A673 (cell line): ENCODE measurements at regions not wholly inside any gene's neighbourhood (a gene's known extent, or its start where the extent isn't known, plus 50 kb on each side); places are given as distances from the start of the nearest gene placed in this dataset.

Experiments
- BruUV-seq: library from RNA; stranded (reverse); fragments of 400-500 nt; replicated peaks from 2 replicates; lab custom pipeline; 2021; lab: Mats Ljungman, UMichigan
- CTCF ChIA-PET: fragments of 300-600 bp; sonication (Branson Sonifier 250); formaldehyde crosslinking; loops from one replicate; lab custom pipeline; 2022; ENCODE audit warnings: antibody characterized with exemption; lab: Charles Lee
- POLR2A ChIA-PET: fragments of 300-600 bp; sonication (Branson Sonifier 250); formaldehyde crosslinking; loops from one replicate; lab custom pipeline; 2022; ENCODE audit warnings: antibody characterized with exemption; ENCODE audit not compliant: low non-redundant PET; lab: Charles Lee
- DNase-seq: peaks from one replicate; pipeline ENCODE4 v3.0.0-alpha.2; 2015; ENCODE audit warnings: low spot score
- H3K27ac ChIP-seq: fragments of 200-600 bp; sonication (generic); 2 replicates; pipeline ENCODE4 v1.5.1; 2016; ENCODE audit warnings: mixed run types, low read depth, mild to moderate bottlenecking, mixed read lengths, antibody characterized with exemption, low read length; ENCODE audit not compliant: poor library complexity, severe bottlenecking
- H3K27me3 ChIP-seq: fragments of 200-600 bp; sonication (generic); replicated peaks from 2 replicates; pipeline ENCODE4 v1.6.1; 2017; ENCODE audit warnings: mixed run types, low read depth, mild to moderate bottlenecking, mixed read lengths, antibody characterized with exemption, low read length; ENCODE audit not compliant: insufficient read depth, poor library complexity
- H3K36me3 ChIP-seq: fragments of 200-600 bp; sonication (generic); 2 replicates; pipeline ENCODE4 v1.6.1; 2016; ENCODE audit warnings: mixed run types, mild to moderate bottlenecking, mixed read lengths, antibody characterized with exemption, low read length; ENCODE audit not compliant: insufficient read depth, poor library complexity, severe bottlenecking
- H3K4me1 ChIP-seq: fragments of 200-600 bp; sonication (generic); 2 replicates; pipeline ENCODE4 v1.6.1; 2017; ENCODE audit warnings: mixed run types, mild to moderate bottlenecking, mixed read lengths, antibody characterized with exemption, low read length; ENCODE audit not compliant: insufficient read depth, poor library complexity, severe bottlenecking
- H3K4me3 ChIP-seq: fragments of 200-600 bp; sonication (generic); 2 replicates; pipeline ENCODE4 v1.5.1; 2016; ENCODE audit warnings: low read depth, mixed run types, mild to moderate bottlenecking, mixed read lengths, low read length; ENCODE audit not compliant: poor library complexity, severe bottlenecking
- H3K9me3 ChIP-seq: fragments of 200-600 bp; sonication (generic); 2 replicates; pipeline ENCODE4 v1.6.1; 2016; ENCODE audit warnings: mixed run types, low read depth, mild to moderate bottlenecking, mixed read lengths, antibody characterized with exemption, low read length; ENCODE audit not compliant: poor library complexity, severe bottlenecking
- EZH2 ChIP-seq: fragments of 200-600 bp; sonication (generic); IDR thresholded peaks from 2 replicates; pipeline ENCODE4 v1.6.1; 2017; ENCODE audit warnings: borderline replicate concordance, low read depth, mild to moderate bottlenecking, mixed read lengths, antibody characterized with exemption, low read length; ENCODE audit not compliant: poor library complexity, severe bottlenecking
- intact Hi-C: fragments of 100-400 bp; cut with micrococcal nuclease; formaldehyde crosslinking; loops from one replicate; pipeline ENCODE4 v1.10.0; 2022; ENCODE audit not compliant: unreplicated experiment
- TF ChIP-seq, protein P1 (sequence below): fragments of 300-800, 200-600 bp; sonication (generic); conservative IDR thresholded peaks from 2 replicates; pipeline ENCODE4 v1.5.1; 2017; ENCODE audit warnings: low read depth, mild to moderate bottlenecking, antibody characterized with exemption, low read length, moderate library complexity, mixed read lengths

GRCh38 chr17:65374966-65375365 is 186.5 kb downstream of the AXIN2 start:
- no peak overlapping the region for H3K27ac ChIP-seq
- no peaks in the 10 kb centered on the region for H3K36me3 ChIP-seq
- no peak for TF ChIP-seq EZH2
- TF ChIP-seq, protein P1, sequence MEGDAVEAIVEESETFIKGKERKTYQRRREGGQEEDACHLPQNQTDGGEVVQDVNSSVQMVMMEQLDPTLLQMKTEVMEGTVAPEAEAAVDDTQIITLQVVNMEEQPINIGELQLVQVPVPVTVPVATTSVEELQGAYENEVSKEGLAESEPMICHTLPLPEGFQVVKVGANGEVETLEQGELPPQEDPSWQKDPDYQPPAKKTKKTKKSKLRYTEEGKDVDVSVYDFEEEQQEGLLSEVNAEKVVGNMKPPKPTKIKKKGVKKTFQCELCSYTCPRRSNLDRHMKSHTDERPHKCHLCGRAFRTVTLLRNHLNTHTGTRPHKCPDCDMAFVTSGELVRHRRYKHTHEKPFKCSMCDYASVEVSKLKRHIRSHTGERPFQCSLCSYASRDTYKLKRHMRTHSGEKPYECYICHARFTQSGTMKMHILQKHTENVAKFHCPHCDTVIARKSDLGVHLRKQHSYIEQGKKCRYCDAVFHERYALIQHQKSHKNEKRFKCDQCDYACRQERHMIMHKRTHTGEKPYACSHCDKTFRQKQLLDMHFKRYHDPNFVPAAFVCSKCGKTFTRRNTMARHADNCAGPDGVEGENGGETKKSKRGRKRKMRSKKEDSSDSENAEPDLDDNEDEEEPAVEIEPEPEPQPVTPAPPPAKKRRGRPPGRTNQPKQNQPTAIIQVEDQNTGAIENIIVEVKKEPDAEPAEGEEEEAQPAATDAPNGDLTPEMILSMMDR: no peak
- CTCF ChIA-PET: no interaction called here
- no peaks in the 10 kb centered on the region for H3K9me3 ChIP-seq
- no TSS peak for BruUV-seq
- H3K4me3 ChIP-seq: no peak overlapping the region
- POLR2A ChIA-PET: no interaction called here
- H3K27me3 ChIP-seq: no peaks in the 10 kb centered on the region
- H3K4me1 ChIP-seq: no peaks in the 10 kb centered on the region
- no peak for DNase-seq
- intact Hi-C loops: no loop called here

DNA sequence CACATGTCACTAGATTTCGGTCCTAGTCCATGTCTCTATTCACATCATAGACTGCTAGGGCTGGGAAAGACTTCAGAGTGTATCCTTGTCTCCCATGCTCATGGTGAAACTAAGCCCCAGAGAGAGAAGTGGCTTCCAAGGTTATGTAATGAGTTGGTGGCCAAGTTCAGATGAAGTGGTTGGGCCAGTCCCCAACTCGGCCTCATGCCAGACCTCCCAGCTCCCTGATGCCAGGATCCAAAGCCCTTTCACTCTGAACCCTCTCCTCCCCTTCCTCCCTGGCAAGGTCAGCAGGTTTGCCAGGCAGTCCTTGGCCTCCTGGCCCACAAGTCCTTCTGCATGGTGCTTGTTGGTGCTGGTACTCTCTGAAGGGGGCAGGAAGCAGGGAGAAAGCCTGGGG is 189.7 kb downstream of the AXIN2 start:
- DNase-seq: no peak
- no peaks in the 10 kb centered on the region for H3K36me3 ChIP-seq
- intact Hi-C loops: no loop called here
- ChIA-PET CTCF (no interaction called here), POLR2A (no interaction called here)
- peaks cover 6% of the 10 kb centered on the region for H3K4me1 ChIP-seq
- no peaks in the 10 kb centered on the region for H3K9me3 ChIP-seq
- H3K4me3 ChIP-seq: no peak overlapping the region
- no peaks in the 10 kb centered on the region for H3K27me3 ChIP-seq
- no TSS peak for BruUV-seq
- no peak overlapping the region for H3K27ac ChIP-seq
- TF ChIP-seq, protein P1: no peak

DNA sequence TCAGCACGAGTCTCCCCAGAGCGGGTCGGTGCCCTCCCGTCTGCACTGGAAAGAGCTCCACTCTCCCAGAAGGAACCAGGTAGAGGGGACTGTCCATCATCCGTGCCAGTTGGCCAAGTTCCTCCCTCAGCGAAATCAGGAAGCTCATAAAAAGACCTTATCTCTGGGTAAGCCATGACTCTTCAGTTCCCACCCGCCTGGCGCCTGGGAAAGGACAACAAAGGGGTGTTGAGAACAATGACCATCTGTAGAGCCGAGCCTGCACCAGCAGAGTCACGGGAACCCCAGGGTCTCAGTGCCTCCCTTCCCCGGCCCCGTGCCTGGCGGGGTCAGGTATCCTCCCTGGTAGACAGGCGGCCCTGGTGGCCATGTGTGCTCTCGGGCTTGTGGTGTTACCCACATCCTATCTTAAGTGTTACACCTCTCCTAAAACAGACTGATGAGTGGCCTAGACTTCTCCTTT is 190.7 kb downstream of the AXIN2 start:
- no peak for DNase-seq
- TF ChIP-seq, protein P1: no peak
- TF ChIP-seq EZH2: no peak
- no peak overlapping the region for H3K4me3 ChIP-seq
- H3K9me3 ChIP-seq: no peaks in the 10 kb centered on the region
- no TSS peak for BruUV-seq
- H3K27me3 ChIP-seq: no peaks in the 10 kb centered on the region
- no peak overlapping the region for H3K27ac ChIP-seq
- H3K36me3 ChIP-seq: no peaks in the 10 kb centered on the region
- peaks cover 16% of the 10 kb centered on the region for H3K4me1 ChIP-seq
- intact Hi-C loops: no loop called here
- POLR2A ChIA-PET: no interaction called here
- CTCF ChIA-PET: no interaction called here
